Cardiac fibroblast (primary cell): ENCODE measurements at regions not wholly inside any gene's neighbourhood (a gene's known extent, or its start where the extent isn't known, plus 50 kb on each side); places are given as distances from the start of the nearest gene placed in this dataset.

Experiments used
- DNase-seq, 2 donors: peaks; one replicate each; pipeline versions ENCODE4 v3.0.0 to v3.0.0-alpha.2; 2010; ENCODE audit warnings: low read depth in 2 of 2
- H3K4me3 ChIP-seq, 2 donors: replicated peaks in 1 of 2; 1 replicate in 1 of 2; 2 replicates in 1 of 2; pipeline ENCODE4 v1.5.1; 2011; ENCODE audit warnings: low read depth in 2 of 2, low read length in 2 of 2, mild to moderate bottlenecking in 2 of 2, moderate library complexity in 1 of 2
- TF ChIP-seq, protein P1 (sequence below): IDR thresholded peaks from one replicate; pipeline ENCODE4 v1.5.1; 2011; ENCODE audit warnings: low read depth, mild to moderate bottlenecking, low read length, inconsistent platforms

DNA sequence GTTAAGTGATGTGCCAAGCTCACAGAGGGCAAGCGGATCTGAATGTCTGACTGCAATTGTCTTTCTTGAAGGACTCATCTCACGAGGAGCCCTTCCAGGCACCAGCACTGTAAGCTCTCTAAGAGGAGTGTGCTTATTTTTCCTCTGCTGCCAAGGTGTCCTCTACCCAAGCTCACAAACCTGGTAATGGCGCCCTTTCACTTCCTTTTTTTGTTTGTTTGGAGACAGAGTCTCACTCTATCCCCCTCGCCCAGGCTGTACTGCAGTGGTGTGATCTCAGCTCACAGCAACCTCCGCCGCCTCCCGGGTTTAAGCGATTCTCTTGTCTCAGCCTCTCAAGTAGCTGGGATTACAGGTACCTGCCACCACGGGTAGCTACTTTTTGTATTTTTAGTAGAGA lies 233.8 kb downstream of the MAP2K4 start:
- no peak for DNase-seq
- no peak overlapping the region for H3K4me3 ChIP-seq
- TF ChIP-seq, protein P1, sequence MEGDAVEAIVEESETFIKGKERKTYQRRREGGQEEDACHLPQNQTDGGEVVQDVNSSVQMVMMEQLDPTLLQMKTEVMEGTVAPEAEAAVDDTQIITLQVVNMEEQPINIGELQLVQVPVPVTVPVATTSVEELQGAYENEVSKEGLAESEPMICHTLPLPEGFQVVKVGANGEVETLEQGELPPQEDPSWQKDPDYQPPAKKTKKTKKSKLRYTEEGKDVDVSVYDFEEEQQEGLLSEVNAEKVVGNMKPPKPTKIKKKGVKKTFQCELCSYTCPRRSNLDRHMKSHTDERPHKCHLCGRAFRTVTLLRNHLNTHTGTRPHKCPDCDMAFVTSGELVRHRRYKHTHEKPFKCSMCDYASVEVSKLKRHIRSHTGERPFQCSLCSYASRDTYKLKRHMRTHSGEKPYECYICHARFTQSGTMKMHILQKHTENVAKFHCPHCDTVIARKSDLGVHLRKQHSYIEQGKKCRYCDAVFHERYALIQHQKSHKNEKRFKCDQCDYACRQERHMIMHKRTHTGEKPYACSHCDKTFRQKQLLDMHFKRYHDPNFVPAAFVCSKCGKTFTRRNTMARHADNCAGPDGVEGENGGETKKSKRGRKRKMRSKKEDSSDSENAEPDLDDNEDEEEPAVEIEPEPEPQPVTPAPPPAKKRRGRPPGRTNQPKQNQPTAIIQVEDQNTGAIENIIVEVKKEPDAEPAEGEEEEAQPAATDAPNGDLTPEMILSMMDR = no peak

DNA sequence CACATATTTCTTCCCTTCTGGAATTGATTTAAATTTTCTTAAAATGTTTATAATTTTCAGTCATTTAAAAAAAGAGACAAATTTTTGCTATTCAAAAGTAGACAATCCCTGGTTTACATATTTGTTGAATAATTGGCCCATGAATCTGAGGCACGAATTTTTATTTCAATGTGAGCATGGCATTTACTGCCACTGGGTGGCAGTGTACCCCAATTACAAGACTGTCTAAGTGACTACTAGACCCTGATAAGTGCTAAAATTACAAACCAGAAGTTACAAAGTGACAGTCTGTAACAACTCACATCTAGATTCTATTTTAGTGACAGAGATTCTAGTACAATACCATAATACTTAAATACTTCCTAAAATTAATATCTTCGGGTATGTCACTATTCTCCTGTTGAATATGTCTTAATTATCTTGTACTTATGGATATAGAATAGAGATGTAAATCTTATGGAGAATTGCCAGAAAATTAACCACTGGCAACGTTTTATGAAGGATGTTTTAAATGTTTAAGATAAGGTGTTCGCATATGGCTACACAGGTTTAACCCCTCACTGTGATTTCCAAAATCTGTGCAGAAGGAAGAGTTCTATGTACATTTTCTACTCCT lies 235.8 kb downstream of the MAP2K4 start:
- no peak overlapping the region for H3K4me3 ChIP-seq
- TF ChIP-seq, protein P1 = peak; percentile 72
- peak; percentile 71 to 75 for DNase-seq

DNA sequence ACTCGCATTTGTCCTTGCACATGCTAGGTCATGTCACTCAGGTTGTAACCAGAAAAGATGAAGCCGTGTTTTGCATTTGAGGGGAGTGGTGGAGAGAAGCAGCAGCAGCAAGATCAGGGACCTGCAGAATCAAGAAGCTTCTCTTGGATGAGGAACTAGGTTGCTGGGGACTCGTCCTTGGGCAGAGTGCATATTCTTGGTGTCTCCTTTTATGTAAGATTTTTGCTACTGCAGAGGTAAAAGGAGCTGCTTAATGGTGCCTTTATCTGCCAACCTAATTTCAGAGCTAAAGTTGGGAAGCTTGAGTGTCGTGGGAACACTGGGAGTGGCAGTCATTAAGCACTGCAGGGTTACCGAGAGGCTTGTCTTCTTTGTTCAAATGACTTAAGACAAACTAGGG lies 236.5 kb downstream of the MAP2K4 start:
- DNase-seq = no peak
- TF ChIP-seq, protein P1 = no peak
- no peak overlapping the region for H3K4me3 ChIP-seq

DNA sequence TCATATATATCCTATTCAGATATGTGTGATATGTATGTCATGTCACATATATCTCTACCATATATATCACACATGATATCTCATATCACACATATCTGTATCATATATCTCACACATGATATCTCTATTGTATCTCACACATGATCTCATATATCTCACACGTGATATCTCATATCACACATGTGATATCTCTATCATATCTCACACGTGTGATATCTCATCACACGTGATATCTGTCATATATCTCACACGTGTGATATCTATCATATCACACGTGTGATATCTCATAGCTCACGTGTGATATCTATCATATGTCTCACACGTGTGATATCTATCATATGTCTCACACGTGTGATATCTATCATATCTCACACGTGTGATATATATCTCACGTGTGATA lies 240.7 kb downstream of the MAP2K4 start:
- H3K4me3 ChIP-seq = no peak overlapping the region
- DNase-seq = no peak
- TF ChIP-seq, protein P1 = no peak

DNA sequence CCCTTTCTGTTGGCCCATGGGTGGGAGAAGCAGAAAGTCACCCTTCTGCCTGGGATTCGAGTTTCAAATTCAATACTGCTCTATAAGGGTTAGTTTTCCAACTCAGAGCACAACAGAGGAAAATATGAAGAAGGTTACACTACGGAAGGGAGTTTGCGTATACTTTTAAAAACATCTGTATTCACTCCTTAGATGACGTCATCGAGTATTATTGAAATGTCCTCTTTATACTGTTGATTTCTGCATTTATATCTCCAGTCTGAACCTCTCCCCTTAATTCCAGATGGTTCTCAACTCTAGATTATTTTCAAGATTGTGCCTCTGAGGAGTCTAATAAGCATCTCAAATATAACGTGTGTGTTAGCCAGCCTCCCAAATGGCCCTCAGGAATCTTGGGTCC lies 249.1 kb downstream of the MAP2K4 start:
- H3K4me3 ChIP-seq = no peak overlapping the region
- DNase-seq = no peak
- TF ChIP-seq, protein P1 = no peak

DNA sequence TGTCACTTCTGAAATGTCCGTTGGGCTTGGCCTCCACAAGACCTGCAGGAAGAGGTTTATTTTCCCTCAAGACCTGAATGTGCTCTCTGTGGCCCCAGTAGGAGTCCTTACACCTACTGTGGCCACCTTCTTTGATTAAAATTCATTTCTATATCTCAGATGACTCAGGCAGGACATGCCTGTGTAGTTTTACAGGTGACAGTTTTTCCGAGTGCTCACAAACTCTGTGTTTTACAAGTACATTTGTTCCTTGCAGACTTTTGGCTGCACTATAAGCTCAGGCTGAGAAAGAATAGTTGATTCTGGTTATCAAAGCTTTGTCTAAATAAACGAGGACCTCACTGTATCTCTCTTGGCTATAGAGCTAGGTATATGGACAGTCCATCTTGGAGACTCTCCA lies 257.1 kb downstream of the MAP2K4 start:
- no peak for DNase-seq
- TF ChIP-seq, protein P1 = no peak

DNA sequence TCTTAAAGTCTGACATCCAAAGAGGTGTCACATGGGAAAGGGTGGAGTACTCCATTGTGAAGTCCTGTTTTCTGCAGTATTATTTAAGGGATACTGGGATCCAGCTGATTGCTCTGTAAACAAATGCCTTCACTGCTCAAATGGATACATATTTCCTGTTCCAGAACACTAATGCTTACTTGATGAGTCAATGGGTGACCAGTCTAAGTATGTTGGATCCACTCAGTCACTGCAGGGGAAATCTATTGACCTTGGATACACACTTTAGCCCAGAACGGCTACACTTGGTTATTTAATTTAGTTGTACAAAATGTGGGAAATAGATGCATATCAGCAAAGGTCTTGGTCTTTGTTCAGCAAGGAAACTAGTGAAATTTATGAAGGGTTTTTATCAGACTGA lies 261.4 kb downstream of the MAP2K4 start:
- DNase-seq = peak in 1 of 2 donors; percentile 68
- no peak overlapping the region for H3K4me3 ChIP-seq
- TF ChIP-seq, protein P1 = no peak

More for the DNA sequence above, 257.1 kb downstream of the MAP2K4 start:
- H3K4me3 ChIP-seq = no peak overlapping the region
